ENCODE measurements at regions not wholly inside any gene's neighbourhood (a gene's known extent, or its start where the extent isn't known, plus 50 kb on each side); places are given as distances from the start of the nearest gene placed in this dataset.

- no peak for TF ChIP-seq CTCF (IDR thresholded peaks at IDR 0.05 in 8 of 11, conservative IDR thresholded peaks at IDR 0.05 in 3 of 11)
- no peak for TF ChIP-seq POLR2A (IDR thresholded peaks at IDR 0.05)
Measured at GRCh38 chr2:152814475-152815030, 96.1 kb downstream of the ARL6IP6 start.

Measured in spleen (tissue), 7 donors.